B cell (primary cell): ENCODE measurements at regions not wholly inside any gene's neighbourhood (a gene's known extent, or its start where the extent isn't known, plus 50 kb on each side); places are given as distances from the start of the nearest gene placed in this dataset.

Experiments
- ATAC-seq: fragments of 200-7000 bp; cut with Tn5 transposase; one replicate; pipeline ENCODE4 v1.10.0; 2021; ENCODE audit warnings: low read depth, mild to moderate bottlenecking, moderate number of reproducible peaks, moderate library complexity
- CTCF ChIA-PET: fragments of 350-600 bp; sonication (Branson Sonifier 250); formaldehyde crosslinking; loops from one replicate; lab custom pipeline; 2021; ENCODE audit warnings: antibody characterized with exemption, inconsistent platforms; lab: Charles Lee
- POLR2A ChIA-PET: fragments of 350-600 bp; sonication (Branson Sonifier 250); formaldehyde crosslinking; loops from one replicate; lab custom pipeline; 2021; ENCODE audit warnings: antibody characterized with exemption; lab: Charles Lee
- DNase-seq: peaks from one replicate; pipeline ENCODE4 v3.0.0; 2013
- H2AFZ ChIP-seq: 2 replicates; pipeline ENCODE4 v1.6.1; 2012; ENCODE audit warnings: mild to moderate bottlenecking, low read depth, low read length; ENCODE audit not compliant: insufficient read depth, poor library complexity, severe bottlenecking
- H3K27ac ChIP-seq, 2 donors: 1 replicate in 1 of 2; 2 replicates in 1 of 2; pipeline ENCODE4 v1.5.1; 2012 to 2013; ENCODE audit warnings: low read length in 2 of 2, mild to moderate bottlenecking in 2 of 2, moderate library complexity in 1 of 2
- H3K27me3 ChIP-seq, 4 experiments: fragments of 200-600 bp in 1 of 4; sonication (generic) in 1 of 4; replicated peaks in 1 of 4; 1 replicate in 2 of 4; 2 replicates in 2 of 4; pipeline versions ENCODE4 v1.6.1 to v1.7.0; 2013 to 2016; ENCODE audit warnings: low read length in 3 of 4, mild to moderate bottlenecking in 2 of 4, mixed read lengths in 1 of 4, moderate library complexity in 1 of 4; ENCODE audit not compliant: insufficient read depth in 4 of 4, control insufficient read depth in 3 of 4; ENCODE audit errors: control extremely low read depth in 1 of 4
- H3K36me3 ChIP-seq, 2 experiments: replicated peaks in 1 of 2; 1 replicate in 1 of 2; 2 replicates in 1 of 2; pipeline versions ENCODE4 v1.6.1 to v1.7.1; 2013; ENCODE audit warnings: low read length in 1 of 2; ENCODE audit not compliant: insufficient read depth in 2 of 2, control insufficient read depth in 1 of 2; ENCODE audit errors: control extremely low read depth in 1 of 2, extremely low read depth in 1 of 2
- H3K4me1 ChIP-seq, 2 donors: fragments of 200-600 bp in 1 of 2; sonication (generic) in 1 of 2; 1 replicate in 1 of 2; 2 replicates in 1 of 2; pipeline versions ENCODE4 v1.5.1 to v1.6.1; 2013 to 2017; ENCODE audit warnings: low read length in 2 of 2; ENCODE audit not compliant: control insufficient read depth in 2 of 2, insufficient read depth in 2 of 2
- H3K4me2 ChIP-seq: replicated peaks from 2 replicates; pipeline ENCODE3; 2012; ENCODE audit warnings: mild to moderate bottlenecking, low read depth, low read length; ENCODE audit not compliant: poor library complexity, severe bottlenecking
- H3K4me3 ChIP-seq, 5 experiments: fragments of 200-600 bp in 1 of 5; sonication (generic) in 1 of 5; 1 replicate in 3 of 5; 2 replicates in 2 of 5; pipeline versions ENCODE4 v1.5.1 to v1.7.0; 2011 to 2016; ENCODE audit warnings: low read length in 4 of 5, mild to moderate bottlenecking in 4 of 5, low read depth in 2 of 5, control low read depth in 1 of 5, moderate library complexity in 1 of 5; ENCODE audit not compliant: insufficient read depth in 1 of 5; ENCODE audit errors: control extremely low read depth in 1 of 5, extremely low read depth in 1 of 5
- H3K79me2 ChIP-seq: fragments of 200-600 bp; sonication (generic); one replicate; pipeline ENCODE4 v1.6.0; 2016; ENCODE audit warnings: low read length; ENCODE audit not compliant: control insufficient read depth, insufficient read depth
- H3K9ac ChIP-seq: fragments of 200-600 bp; sonication (generic); 2 replicates; pipeline ENCODE4 v1.6.1; 2017; ENCODE audit warnings: mild to moderate bottlenecking, low read length, moderate library complexity
- H3K9me3 ChIP-seq, 3 donors: one replicate each; pipeline versions ENCODE4 v1.6.1 to v1.7.1; 2013; ENCODE audit warnings: low read length in 2 of 3; ENCODE audit not compliant: control insufficient read depth in 2 of 3, insufficient read depth in 1 of 3; ENCODE audit errors: control extremely low read depth in 1 of 3
- H4K20me1 ChIP-seq: 2 replicates; pipeline ENCODE4 v1.6.0; 2012; ENCODE audit warnings: mild to moderate bottlenecking, low read length; ENCODE audit not compliant: insufficient read depth, control insufficient read depth, poor library complexity, severe bottlenecking
- H3K27ac Mint-ChIP-seq: one replicate; pipeline ENCODE4 v1.8.0; 2021; ENCODE audit warnings: mixed read lengths
- H3K27me3 Mint-ChIP-seq: one replicate; pipeline ENCODE4 v1.8.0; 2021; ENCODE audit warnings: mixed read lengths
- H3K4me1 Mint-ChIP-seq: one replicate; pipeline ENCODE4 v1.8.0; 2021; ENCODE audit warnings: mixed read lengths
- H3K4me3 Mint-ChIP-seq: one replicate; pipeline ENCODE4 v1.8.0; 2021; ENCODE audit warnings: mixed read lengths
- H3K9me3 Mint-ChIP-seq: one replicate; pipeline ENCODE4 v1.8.0; 2022; ENCODE audit warnings: mixed read lengths; ENCODE audit not compliant: insufficient read depth
- CTCF ChIP-seq: fragments of 200-600 bp; IDR thresholded peaks from one replicate; pipeline ENCODE4 v1.8.0; 2022; ENCODE audit warnings: antibody characterized with exemption, mild to moderate bottlenecking
- EZH2 ChIP-seq: IDR thresholded peaks from 2 replicates; pipeline ENCODE4 v1.6.1; 2012; ENCODE audit warnings: borderline replicate concordance, low read depth, mild to moderate bottlenecking, moderate library complexity, low read length; ENCODE audit not compliant: insufficient read depth, poor library complexity, severe bottlenecking
- whole genome bisulfite sequencing: methylation state at CpG from one replicate; pipeline ENCODE4 v1.1.5; 2013; ENCODE audit warnings: missing lambda C conversion rate; ENCODE audit not compliant: insufficient coverage; 5-methylcytosine and 5-hydroxymethylcytosine counted together
- intact Hi-C: fragments of 100-400 bp; cut with micrococcal nuclease; formaldehyde crosslinking; loops from one replicate; pipeline ENCODE4 v1.10.0; 2022

DNA sequence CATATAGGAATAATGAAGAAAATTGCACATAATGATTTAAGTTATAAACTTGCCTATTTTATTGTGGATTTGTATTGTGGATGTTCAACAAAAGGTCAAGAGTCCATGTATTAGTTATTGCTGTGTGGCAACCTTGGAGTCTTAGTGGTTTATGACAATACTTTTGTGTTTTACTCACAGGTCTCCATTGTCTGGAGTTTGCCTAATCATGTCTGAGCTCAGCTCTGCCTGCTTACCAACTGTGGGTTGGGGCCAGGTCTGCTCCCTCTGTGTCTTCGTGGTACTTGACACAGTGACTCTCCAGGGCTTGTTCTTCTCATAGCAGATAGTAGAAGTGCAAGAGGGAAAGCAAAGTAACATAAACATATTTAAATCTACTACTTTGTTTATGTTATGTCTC, 382.5 kb downstream of the CBLN2 start:
- Histone ChIP-seq H3K4me1 (no peaks in the 10 kb centered on the region), H3K27ac (no peak overlapping the region), H2AFZ (no peak overlapping the region), H3K4me3 (no peak overlapping the region), H3K79me2 (no peaks in the 10 kb centered on the region), H3K36me3 (no peaks in the 10 kb centered on the region), H3K9ac (no peak overlapping the region), H3K4me2 (no peak overlapping the region), H3K27me3 (no peaks in the 10 kb centered on the region), H3K9me3 (no peaks in the 10 kb centered on the region), H4K20me1 (no peaks in the 10 kb centered on the region)
- WGBS: no CpG with 5 or more reads among the region's 1 CpG
- DNase-seq (no peak), ATAC-seq (no peak)
- CTCF ChIA-PET: no interaction called here
- POLR2A ChIA-PET: no interaction called here
- H3K27ac Mint-ChIP-seq: no peak overlapping the region
- TF ChIP-seq EZH2: no peak
- no peak for TF ChIP-seq CTCF
- intact Hi-C loops: no loop called here
- H3K27me3 Mint-ChIP-seq: no peaks in the 10 kb centered on the region
- no peaks in the 10 kb centered on the region for H3K9me3 Mint-ChIP-seq
- H3K4me3 Mint-ChIP-seq: no peak overlapping the region
- H3K4me1 Mint-ChIP-seq: peaks cover 5% of the 10 kb centered on the region

- Histone ChIP-seq H3K27me3 (no peaks in the 10 kb centered on the region), H3K79me2 (no peaks in the 10 kb centered on the region), H3K36me3 (no peaks in the 10 kb centered on the region), H3K4me1 (no peaks in the 10 kb centered on the region), H4K20me1 (no peaks in the 10 kb centered on the region), H3K9me3 (no peaks in the 10 kb centered on the region), H3K4me3 (peak overlapping the region in 2 of 5 experiments; percentile 7 to 18), H3K27ac (no peak overlapping the region), H2AFZ (no peak overlapping the region), H3K4me2 (peak overlapping the region; percentile 30), H3K9ac (peak overlapping the region; percentile 25)
- DNase-seq (peak; percentile 9), ATAC-seq (peak; percentile 43)
- WGBS: 30% methylated on average over 2 of the region's 5 CpGs
- intact Hi-C loops: no loop called here
- Mint-ChIP-seq H3K4me1 (peaks cover 5% of the 10 kb centered on the region), H3K9me3 (no peaks in the 10 kb centered on the region), H3K27ac (peak overlapping the region; percentile 58), H3K4me3 (peak overlapping the region; percentile 73), H3K27me3 (no peaks in the 10 kb centered on the region)
- POLR2A ChIA-PET: no interaction called here
- CTCF ChIA-PET: no interaction called here
- TF ChIP-seq CTCF: no peak
Observed at GRCh38 chr18:72160510-72161445, 383.4 kb downstream of the CBLN2 start.
